ENCODE measurements at regions not wholly inside any gene's neighbourhood (a gene's known extent, or its start where the extent isn't known, plus 50 kb on each side); places are given as distances from the start of the nearest gene placed in this dataset.

DNA sequence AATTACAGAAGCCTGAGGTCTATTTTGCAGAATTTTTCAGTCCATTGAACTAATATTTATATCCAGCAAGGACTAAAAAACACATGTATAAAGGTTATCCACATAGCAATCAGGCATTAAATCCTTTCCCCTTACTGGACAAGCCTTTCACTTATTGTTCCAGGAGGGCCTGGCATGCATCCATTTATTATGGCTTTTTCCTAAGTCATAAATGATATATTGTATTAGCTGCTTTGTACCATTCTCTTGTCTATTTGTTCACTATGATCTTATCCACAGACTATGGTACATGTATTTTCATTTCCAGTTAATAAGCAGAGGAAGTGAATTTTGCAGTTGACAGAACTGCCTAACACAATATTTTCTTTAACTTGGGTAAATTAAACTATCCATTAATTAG lies 105.4 kb upstream of the ANK2 start:
- TF ChIP-seq ELK1 (IDR thresholded peaks at IDR 0.05; ENCODE audit: borderline replicate concordance, low read depth, low read length) = no peak
- TF ChIP-seq MAZ (IDR thresholded peaks at IDR 0.05; ENCODE audit: borderline replicate concordance, low read depth, low read length) = no peak
- H3K79me1 ChIP-seq (ENCODE audit: low read depth in 1 of 2, low read length in 2 of 2) = no peaks in the 10 kb centered on the region
- no peak overlapping the region for H3K23ac ChIP-seq (ENCODE audit: low read depth, low read length)
- POLR2A ChIA-PET (ENCODE audit: unreplicated experiment) = no interaction called here
- no peak overlapping the region for H2BK5ac ChIP-seq (ENCODE audit: low read depth, low read length, poor library complexity, severe bottlenecking)
- DNase-seq (no peak), ATAC-seq (ENCODE audit: low read depth) (no peak)
- no peak overlapping the region for H2BK15ac ChIP-seq (ENCODE audit: low read depth, low read length)
- H4K8ac ChIP-seq (ENCODE audit: low read depth in 2 of 2, low read length in 2 of 2) = no peak overlapping the region
- H3K9ac ChIP-seq (ENCODE audit: low read depth, low read length) = no peak overlapping the region
- no peak overlapping the region for H3K18ac ChIP-seq (ENCODE audit: low read depth, low read length)
- no peak overlapping the region for H3K4me3 ChIP-seq (ENCODE audit: insufficient read depth, low read depth, low read length)
- no peak overlapping the region for H3K56ac ChIP-seq (ENCODE audit: extremely low read depth, insufficient read depth, low read length)
- no TSS peak for BruUV-seq (replicated peaks)
- H4K20me1 ChIP-seq (ENCODE audit: insufficient read depth, low read length) = no peaks in the 10 kb centered on the region
- H3K4me1 ChIP-seq (ENCODE audit: control insufficient read depth, insufficient read depth, low read length) = no peaks in the 10 kb centered on the region
- no peaks in the 10 kb centered on the region for H3K36me3 ChIP-seq (ENCODE audit: control insufficient read depth, insufficient read depth, low read length)
- H2AK5ac ChIP-seq (ENCODE audit: low read depth, low read length) = no peak overlapping the region
- no peaks in the 10 kb centered on the region for H3K9me3 ChIP-seq (ENCODE audit: control insufficient read depth, insufficient read depth, low read length)
- dilution Hi-C loops (cut with HindIII; ENCODE audit: low sequenced_read_pairs, unreplicated experiment) = no loop called here
- no peak overlapping the region for H4K91ac ChIP-seq (ENCODE audit: insufficient read depth, low read depth, low read length)
- no peak overlapping the region for H4K5ac ChIP-seq (ENCODE audit: low read depth, low read length)
- no peak overlapping the region for H3K4me2 ChIP-seq (ENCODE audit: low read depth, low read length)
- no peak overlapping the region for H2AK9ac ChIP-seq (replicated peaks; ENCODE audit: low read depth, low read length, poor library complexity)
- no peak overlapping the region for H2BK120ac ChIP-seq (ENCODE audit: low read depth, low read length)
- H3K4ac ChIP-seq (ENCODE audit: low read depth, low read length) = no peak overlapping the region
- in situ Hi-C loops (cut with MboI; ENCODE audit: low sequenced_read_pairs) = loop anchor here (25.0 kb wide), 2 partner anchors 307 to 607 kb away; partner anchors contain the start of genes LARP7 and ZGRF1
- H3K9me1 ChIP-seq (ENCODE audit: insufficient read depth, low read length) = no peaks in the 10 kb centered on the region
- no peak overlapping the region for H3K14ac ChIP-seq (replicated peaks; ENCODE audit: low read depth, low read length)
- H3K27ac ChIP-seq (ENCODE audit: insufficient read depth, low read length) = no peak overlapping the region
- CTCF ChIA-PET = interaction anchor here (0.6 kb wide), 1 partner anchor 1518 kb away, joined by 3 read pairs; no protein-coding TSS in a partner anchor
- intact Hi-C loops (cut with micrococcal nuclease) = no loop called here
- H2BK20ac ChIP-seq (ENCODE audit: low read depth, low read length) = no peak overlapping the region
- H2AFZ ChIP-seq (replicated peaks; ENCODE audit: low read length, poor library complexity) = no peak overlapping the region
- no peaks in the 10 kb centered on the region for H3K27me3 ChIP-seq (ENCODE audit: control insufficient read depth, insufficient read depth, low read length)

Data from IMR-90 (cell line).